ENCODE measurements at regions not wholly inside any gene's neighbourhood (a gene's known extent, or its start where the extent isn't known, plus 50 kb on each side); places are given as distances from the start of the nearest gene placed in this dataset.
"Not testable (repeated sequence)": the region's sequence is repeated elsewhere in the genome, so short reads cannot be mapped to it uniquely, and the experiment has no call there.

- H2AFZ ChIP-seq (ENCODE audit: low read length) = no peak overlapping the region
- no peak overlapping the region for H3K4me3 ChIP-seq (ENCODE audit: insufficient read depth, low read length)
- H3K4me2 ChIP-seq (ENCODE audit: insufficient read depth, low read length) = no peak overlapping the region
- H3K27me3 ChIP-seq (ENCODE audit: insufficient read depth, low read length) = no peaks in the 10 kb centered on the region
- H3K4me1 ChIP-seq (ENCODE audit: insufficient read depth, low read length) = no peaks in the 10 kb centered on the region
- H3K27ac ChIP-seq (ENCODE audit: low read depth, low read length) = no peak overlapping the region
- H3K36me3 ChIP-seq (ENCODE audit: insufficient read depth, low read length) = no peaks in the 10 kb centered on the region
- TF ChIP-seq CTCF (IDR thresholded peaks at IDR 0.05; ENCODE audit: extremely low read depth, low read depth, low read length) = no peak
- no peaks in the 10 kb centered on the region for H4K20me1 ChIP-seq (ENCODE audit: insufficient read depth, low read length)
- no peaks in the 10 kb centered on the region for H3K9me3 ChIP-seq (ENCODE audit: low read depth, low read length)
- no peaks in the 10 kb centered on the region for H3K79me2 ChIP-seq (ENCODE audit: insufficient read depth, low read length)
- DNase-seq (ENCODE audit: insufficient read length, low spot score, missing footprints) = no peak
Measured at GRCh38 chr6:48388044-48388443, 277.0 kb upstream of the PTCHD4 start.

GRCh38 chr6:48378884-48379407, 267.9 kb upstream of the PTCHD4 start:
- no peak overlapping the region for H2AFZ ChIP-seq (ENCODE audit: low read length)
- no peak overlapping the region for H3K4me2 ChIP-seq (ENCODE audit: insufficient read depth, low read length)
- no peaks in the 10 kb centered on the region for H3K79me2 ChIP-seq (ENCODE audit: insufficient read depth, low read length)
- no peak overlapping the region for H3K27ac ChIP-seq (ENCODE audit: low read depth, low read length)
- no peaks in the 10 kb centered on the region for H3K36me3 ChIP-seq (ENCODE audit: insufficient read depth, low read length)
- no peak overlapping the region for H3K4me3 ChIP-seq (ENCODE audit: insufficient read depth, low read length)
- H4K20me1 ChIP-seq (ENCODE audit: insufficient read depth, low read length) = no peaks in the 10 kb centered on the region
- TF ChIP-seq CTCF (IDR thresholded peaks at IDR 0.05; ENCODE audit: extremely low read depth, low read depth, low read length) = no peak
- H3K4me1 ChIP-seq (ENCODE audit: insufficient read depth, low read length) = no peaks in the 10 kb centered on the region
- no peak for DNase-seq (ENCODE audit: insufficient read length, low spot score, missing footprints)
- H3K27me3 ChIP-seq (ENCODE audit: insufficient read depth, low read length) = no peaks in the 10 kb centered on the region
- H3K9me3 ChIP-seq (ENCODE audit: low read depth, low read length) = no peaks in the 10 kb centered on the region

GRCh38 chr6:48377115-48377514, 266.1 kb upstream of the PTCHD4 start:
- peak overlapping the region; percentile 9 for H2AFZ ChIP-seq (ENCODE audit: low read length)
- no peaks in the 10 kb centered on the region for H3K4me1 ChIP-seq (ENCODE audit: insufficient read depth, low read length)
- no peak for TF ChIP-seq CTCF (IDR thresholded peaks at IDR 0.05; ENCODE audit: extremely low read depth, low read depth, low read length)
- no peak overlapping the region for H3K4me2 ChIP-seq (ENCODE audit: insufficient read depth, low read length)
- DNase-seq (ENCODE audit: insufficient read length, low spot score, missing footprints) = no peak
- H3K27me3 ChIP-seq (ENCODE audit: insufficient read depth, low read length) = no peaks in the 10 kb centered on the region
- no peak overlapping the region for H3K27ac ChIP-seq (ENCODE audit: low read depth, low read length)
- no peaks in the 10 kb centered on the region for H3K79me2 ChIP-seq (ENCODE audit: insufficient read depth, low read length)
- no peaks in the 10 kb centered on the region for H3K9me3 ChIP-seq (ENCODE audit: low read depth, low read length)
- no peaks in the 10 kb centered on the region for H3K36me3 ChIP-seq (ENCODE audit: insufficient read depth, low read length)
- H4K20me1 ChIP-seq (ENCODE audit: insufficient read depth, low read length) = no peaks in the 10 kb centered on the region
- H3K4me3 ChIP-seq (ENCODE audit: insufficient read depth, low read length) = no peak overlapping the region

GRCh38 chr6:48371226-48371625, 260.2 kb upstream of the PTCHD4 start:
- H3K79me2 ChIP-seq (ENCODE audit: insufficient read depth, low read length); H3K4me1 ChIP-seq (ENCODE audit: insufficient read depth, low read length); H3K27ac ChIP-seq (ENCODE audit: low read depth, low read length); DNase-seq (ENCODE audit: insufficient read length, low spot score, missing footprints); H3K36me3 ChIP-seq (ENCODE audit: insufficient read depth, low read length); H3K27me3 ChIP-seq (ENCODE audit: insufficient read depth, low read length); H3K9me3 ChIP-seq (ENCODE audit: low read depth, low read length); H3K4me3 ChIP-seq (ENCODE audit: insufficient read depth, low read length); H3K4me2 ChIP-seq (ENCODE audit: insufficient read depth, low read length); H4K20me1 ChIP-seq (ENCODE audit: insufficient read depth, low read length); H2AFZ ChIP-seq (ENCODE audit: low read length): not testable (repeated sequence)

Data from osteoblast (primary cell).